ENCODE measurements at regions not wholly inside any gene's neighbourhood (a gene's known extent, or its start where the extent isn't known, plus 50 kb on each side); places are given as distances from the start of the nearest gene placed in this dataset.
"Not testable (repeated sequence)": the region's sequence is repeated elsewhere in the genome, so short reads cannot be mapped to it uniquely, and the experiment has no call there.

GRCh38 chr5:110278449-110278848, 448.0 kb downstream of the TMEM232 start:
- not testable (repeated sequence) for H3K9me3 Mint-ChIP-seq; ATAC-seq (replicated peaks); H3K27me3 Mint-ChIP-seq; H3K27ac Mint-ChIP-seq; H3K4me3 Mint-ChIP-seq; H3K36me3 Mint-ChIP-seq (ENCODE audit: insufficient read depth); DNase-seq; H3K4me1 Mint-ChIP-seq (ENCODE audit: low read depth in 2 of 2)

- not testable (repeated sequence) for H3K27ac Mint-ChIP-seq; DNase-seq; ATAC-seq (replicated peaks); H3K4me3 Mint-ChIP-seq; H3K36me3 Mint-ChIP-seq (ENCODE audit: insufficient read depth); H3K4me1 Mint-ChIP-seq (ENCODE audit: low read depth in 2 of 2); H3K9me3 Mint-ChIP-seq; H3K27me3 Mint-ChIP-seq
Observed at GRCh38 chr5:110284121-110284520, 442.4 kb downstream of the TMEM232 start.

DNA sequence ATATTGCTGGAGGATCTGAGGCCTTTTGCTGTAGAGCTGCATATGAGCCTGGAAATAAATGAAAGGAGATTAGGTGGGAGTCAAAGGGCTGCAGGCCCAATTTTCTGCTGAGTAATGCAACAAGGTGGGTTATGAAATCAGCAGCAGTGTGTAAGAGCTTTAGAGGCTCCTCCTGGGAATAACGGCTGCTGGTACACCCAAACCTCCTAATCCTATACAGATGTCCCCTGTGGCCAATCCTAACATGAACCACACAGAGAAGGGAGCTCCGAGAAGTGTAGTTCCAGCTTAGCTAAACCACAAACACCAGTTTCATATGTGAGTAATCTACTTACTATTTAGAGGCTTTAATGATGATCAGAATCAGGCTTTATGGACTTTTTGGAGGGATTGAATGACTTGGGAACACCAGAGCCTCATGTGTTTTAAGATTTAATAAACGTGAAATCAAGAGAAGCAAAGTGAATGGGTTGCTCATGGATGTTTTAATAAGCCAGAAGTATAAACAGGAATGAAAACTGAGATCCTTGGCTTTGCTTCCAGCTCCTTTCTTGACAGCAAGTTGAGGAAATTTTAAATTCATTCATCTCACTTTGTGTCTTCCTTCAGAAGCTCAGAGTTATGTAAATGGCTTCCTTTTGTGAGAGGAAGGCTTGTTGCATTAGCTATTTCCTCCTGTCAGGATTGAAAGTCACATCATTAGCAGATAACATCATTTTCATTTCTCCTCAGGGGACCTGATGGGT, 437.5 kb downstream of the TMEM232 start:
- H3K27ac Mint-ChIP-seq = no peak overlapping the region
- no peaks in the 10 kb centered on the region for H3K4me1 Mint-ChIP-seq (ENCODE audit: low read depth in 2 of 2)
- H3K9me3 Mint-ChIP-seq = no peaks in the 10 kb centered on the region
- H3K36me3 Mint-ChIP-seq (ENCODE audit: insufficient read depth) = no peaks in the 10 kb centered on the region
- H3K27me3 Mint-ChIP-seq = no peaks in the 10 kb centered on the region
- ATAC-seq (replicated peaks) (no peak), DNase-seq (no peak)
- no peak overlapping the region for H3K4me3 Mint-ChIP-seq

- Mint-ChIP-seq H3K4me3 (no peak overlapping the region), H3K27me3 (no peaks in the 10 kb centered on the region), H3K4me1 (ENCODE audit: low read depth in 2 of 2) (no peaks in the 10 kb centered on the region), H3K27ac (no peak overlapping the region), H3K36me3 (ENCODE audit: insufficient read depth) (no peaks in the 10 kb centered on the region), H3K9me3 (no peaks in the 10 kb centered on the region)
- no peak for DNase-seq
- ATAC-seq (replicated peaks) = no peak
Observed at GRCh38 chr5:110289512-110289810, 437.0 kb downstream of the TMEM232 start.

DNA sequence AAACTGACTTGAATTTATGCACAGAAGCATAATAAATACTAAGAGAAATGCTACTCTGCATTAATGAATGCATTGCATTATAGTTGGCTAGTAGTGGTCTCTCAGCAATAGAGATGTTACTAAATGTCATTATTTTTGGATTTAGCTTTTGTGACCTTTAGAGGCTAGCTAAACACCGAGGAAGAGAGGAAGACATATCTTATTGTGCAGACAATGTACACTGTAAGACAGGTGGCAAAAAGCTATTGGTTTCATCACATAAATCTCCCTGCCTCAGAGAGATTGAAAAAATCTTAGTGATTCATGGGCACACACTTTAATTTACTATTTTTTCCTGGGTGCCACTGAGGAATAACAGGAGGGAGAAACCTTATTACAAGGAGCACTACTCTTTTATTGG, 435.9 kb downstream of the TMEM232 start:
- Mint-ChIP-seq H3K4me3 (no peak overlapping the region), H3K36me3 (ENCODE audit: insufficient read depth) (no peaks in the 10 kb centered on the region), H3K27me3 (no peaks in the 10 kb centered on the region), H3K9me3 (no peaks in the 10 kb centered on the region), H3K27ac (no peak overlapping the region), H3K4me1 (ENCODE audit: low read depth in 2 of 2) (no peaks in the 10 kb centered on the region)
- ATAC-seq (replicated peaks) (no peak), DNase-seq (no peak)

DNA sequence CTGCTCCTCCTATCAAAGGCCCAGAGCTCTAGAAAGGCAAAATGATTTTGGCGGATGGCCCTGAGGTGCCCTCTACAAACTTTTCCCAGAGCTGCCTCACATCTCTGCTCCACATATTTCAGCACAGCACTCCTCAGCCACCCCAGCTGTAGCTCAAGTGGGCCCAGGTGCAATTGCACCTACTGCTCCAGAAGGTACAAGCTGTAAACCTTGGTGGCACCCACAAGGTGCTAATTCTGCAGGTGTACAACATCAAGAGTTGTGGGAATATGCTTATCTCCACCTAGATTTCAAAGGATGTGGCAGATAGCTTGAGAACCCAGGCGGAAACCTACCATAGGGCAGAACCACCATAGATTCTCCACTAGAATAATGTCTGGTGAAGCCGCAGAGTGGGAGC, 432.2 kb downstream of the TMEM232 start:
- Mint-ChIP-seq H3K9me3 (no peaks in the 10 kb centered on the region), H3K4me3 (no peak overlapping the region), H3K27ac (no peak overlapping the region), H3K4me1 (ENCODE audit: low read depth in 2 of 2) (no peaks in the 10 kb centered on the region), H3K27me3 (no peaks in the 10 kb centered on the region), H3K36me3 (ENCODE audit: insufficient read depth) (no peaks in the 10 kb centered on the region)
- DNase-seq (no peak), ATAC-seq (replicated peaks) (no peak)

- H3K27ac Mint-ChIP-seq = no peak overlapping the region
- H3K9me3 Mint-ChIP-seq = peaks cover 0 to 5% of the 10 kb centered on the region in 2 donors
- no peaks in the 10 kb centered on the region for H3K4me1 Mint-ChIP-seq (ENCODE audit: low read depth in 2 of 2)
- ATAC-seq (replicated peaks) = no peak
- no peak for DNase-seq
- no peak overlapping the region for H3K4me3 Mint-ChIP-seq
- H3K27me3 Mint-ChIP-seq = no peaks in the 10 kb centered on the region
- H3K36me3 Mint-ChIP-seq (ENCODE audit: insufficient read depth) = no peaks in the 10 kb centered on the region
Observed at GRCh38 chr5:110297152-110297670, 429.3 kb downstream of the TMEM232 start.

GRCh38 chr5:110304176-110304575, 422.3 kb downstream of the TMEM232 start:
- peaks cover 5 to 6% of the 10 kb centered on the region in 2 donors for H3K9me3 Mint-ChIP-seq
- ATAC-seq (replicated peaks) = no peak
- no peaks in the 10 kb centered on the region for H3K36me3 Mint-ChIP-seq (ENCODE audit: insufficient read depth)

DNA sequence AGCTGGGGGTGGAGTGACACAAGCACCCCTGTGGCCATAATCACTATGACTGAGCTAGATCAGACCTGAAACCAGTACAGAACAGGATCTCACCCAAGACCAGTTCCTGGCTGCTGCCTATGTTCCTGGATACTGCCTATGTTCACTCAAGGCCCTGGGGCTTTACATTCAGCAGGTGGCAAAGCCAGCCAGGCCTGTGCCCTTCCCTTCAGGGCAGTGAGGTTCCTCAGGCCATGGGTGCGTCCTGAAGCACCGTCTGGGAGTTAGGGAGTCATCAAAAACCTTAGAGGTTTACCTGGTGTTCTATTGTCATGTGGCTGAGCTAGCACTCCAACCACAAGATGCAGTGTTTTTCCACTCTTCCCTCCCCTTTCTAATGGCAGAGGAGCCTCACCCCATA, 419.8 kb downstream of the TMEM232 start:
- Mint-ChIP-seq H3K27ac (no peak overlapping the region), H3K9me3 (peaks cover 4 to 6% of the 10 kb centered on the region in 2 donors), H3K36me3 (ENCODE audit: insufficient read depth) (no peaks in the 10 kb centered on the region), H3K27me3 (peaks cover 0 to 14% of the 10 kb centered on the region in 2 donors), H3K4me1 (ENCODE audit: low read depth in 2 of 2) (no peaks in the 10 kb centered on the region), H3K4me3 (no peak overlapping the region)
- ATAC-seq (replicated peaks) (no peak), DNase-seq (no peak)

More at GRCh38 chr5:110304176-110304575, 422.3 kb downstream of the TMEM232 start:
- Mint-ChIP-seq H3K27me3 (peaks cover 0 to 14% of the 10 kb centered on the region in 2 donors), H3K4me3 (no peak overlapping the region), H3K4me1 (ENCODE audit: low read depth in 2 of 2) (no peaks in the 10 kb centered on the region), H3K27ac (no peak overlapping the region)
- DNase-seq = no peak

- Mint-ChIP-seq H3K36me3 (ENCODE audit: insufficient read depth) (no peaks in the 10 kb centered on the region), H3K9me3 (peaks cover 0 to 6% of the 10 kb centered on the region in 2 donors), H3K4me3 (no peak overlapping the region), H3K27me3 (peaks cover 5 to 14% of the 10 kb centered on the region in 2 donors), H3K4me1 (ENCODE audit: low read depth in 2 of 2) (no peaks in the 10 kb centered on the region), H3K27ac (no peak overlapping the region)
- DNase-seq = no peak
- ATAC-seq (replicated peaks) = no peak
Observed at GRCh38 chr5:110309222-110309621, 417.2 kb downstream of the TMEM232 start.

DNA sequence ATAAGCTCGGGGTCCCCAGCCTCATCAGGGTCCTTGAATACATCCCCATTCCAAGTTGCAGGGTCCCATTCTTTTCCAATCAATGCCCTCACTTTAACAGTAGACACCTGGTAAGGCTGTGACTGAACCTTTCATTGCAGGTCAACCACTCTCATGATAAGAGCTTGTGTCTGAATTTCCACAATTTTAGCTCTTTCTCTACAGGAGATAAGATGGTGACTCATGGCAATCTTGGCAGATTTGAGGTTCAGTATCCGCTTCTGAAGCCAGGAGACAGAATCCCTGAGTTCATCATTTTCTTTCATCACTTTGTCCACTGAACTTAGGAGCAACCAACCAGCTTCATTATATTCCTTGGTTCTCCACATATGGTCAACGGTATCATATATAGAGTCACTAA, 409.9 kb downstream of the TMEM232 start:
- not testable (repeated sequence) for H3K36me3 Mint-ChIP-seq (ENCODE audit: insufficient read depth); H3K4me1 Mint-ChIP-seq (ENCODE audit: low read depth in 2 of 2); DNase-seq; H3K27me3 Mint-ChIP-seq; H3K9me3 Mint-ChIP-seq; ATAC-seq (replicated peaks); H3K4me3 Mint-ChIP-seq; H3K27ac Mint-ChIP-seq

DNA sequence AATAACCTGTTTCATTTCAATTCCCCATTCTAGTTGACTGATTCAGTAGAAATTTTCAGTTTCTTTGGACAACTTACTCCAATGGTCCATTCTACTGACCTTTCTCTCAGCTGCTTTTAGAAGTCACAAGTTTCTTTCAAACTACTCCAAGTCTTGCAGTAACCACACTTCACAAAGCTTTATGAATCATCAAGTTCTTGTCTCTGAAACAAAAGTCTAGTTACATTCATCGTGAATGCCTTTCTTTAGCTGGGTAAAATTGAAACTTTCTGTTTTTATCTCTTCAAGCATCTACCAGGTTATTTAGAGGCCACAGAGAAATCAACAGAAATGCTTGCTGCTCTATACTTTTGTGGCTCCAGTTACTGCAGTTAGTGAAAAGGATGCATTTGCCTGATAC, 405.4 kb downstream of the TMEM232 start:
- H3K4me1 Mint-ChIP-seq (ENCODE audit: low read depth in 2 of 2) = no peaks in the 10 kb centered on the region
- ATAC-seq (replicated peaks) (no peak), DNase-seq (no peak)
- H3K9me3 Mint-ChIP-seq = no peaks in the 10 kb centered on the region
- no peak overlapping the region for H3K27ac Mint-ChIP-seq
- H3K4me3 Mint-ChIP-seq = no peak overlapping the region
- no peaks in the 10 kb centered on the region for H3K36me3 Mint-ChIP-seq (ENCODE audit: insufficient read depth)
- no peaks in the 10 kb centered on the region for H3K27me3 Mint-ChIP-seq

GRCh38 chr5:110323357-110323756, 403.1 kb downstream of the TMEM232 start:
- no peaks in the 10 kb centered on the region for H3K9me3 Mint-ChIP-seq
- no peaks in the 10 kb centered on the region for H3K4me1 Mint-ChIP-seq (ENCODE audit: low read depth in 2 of 2)
- H3K27ac Mint-ChIP-seq = no peak overlapping the region
- no peak for ATAC-seq (replicated peaks)
- no peaks in the 10 kb centered on the region for H3K27me3 Mint-ChIP-seq
- H3K36me3 Mint-ChIP-seq (ENCODE audit: insufficient read depth) = no peaks in the 10 kb centered on the region
- DNase-seq = no peak
- H3K4me3 Mint-ChIP-seq = no peak overlapping the region

- DNase-seq (no peak), ATAC-seq (replicated peaks) (no peak)
- Mint-ChIP-seq H3K9me3 (peaks cover 0 to 4% of the 10 kb centered on the region in 2 donors), H3K4me1 (ENCODE audit: low read depth in 2 of 2) (no peaks in the 10 kb centered on the region), H3K4me3 (no peak overlapping the region), H3K36me3 (ENCODE audit: insufficient read depth) (no peaks in the 10 kb centered on the region), H3K27me3 (no peaks in the 10 kb centered on the region), H3K27ac (no peak overlapping the region)
Observed at GRCh38 chr5:110323832-110324231, 402.6 kb downstream of the TMEM232 start.
